Muscle of back (tissue), 3 donors: ENCODE measurements at regions not wholly inside any gene's neighbourhood (a gene's known extent, or its start where the extent isn't known, plus 50 kb on each side); places are given as distances from the start of the nearest gene placed in this dataset.
A peak's percentile ranks its signal among the peaks of the same experiment; 100 is the strongest.
"Not testable (repeated sequence)": the region's sequence is repeated elsewhere in the genome, so short reads cannot be mapped to it uniquely, and the experiment has no call there.

ENCODE experiments used
- DNase-seq, 3 donors: peaks; one replicate each; pipeline versions ENCODE4 v3.0.0 to v3.0.0-alpha.2; 2013

DNA sequence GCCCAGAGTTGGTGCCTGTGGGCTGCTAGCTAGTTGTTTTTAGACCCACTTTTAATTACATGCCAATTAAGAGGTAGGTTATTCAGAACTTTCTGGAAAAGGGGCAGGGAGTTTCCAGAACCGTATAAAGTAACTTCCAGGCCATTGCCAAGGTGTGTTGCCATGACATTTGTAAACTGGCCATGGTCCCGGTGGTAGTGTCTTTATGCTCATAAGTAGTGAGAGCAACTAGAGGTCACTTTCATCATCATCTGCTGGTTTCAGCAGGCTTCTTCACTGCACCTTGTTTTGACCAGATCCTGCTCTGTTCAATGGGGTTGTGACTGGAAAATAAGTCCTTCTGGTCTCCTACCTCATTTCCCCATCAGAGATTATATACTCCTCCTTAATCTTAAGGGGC, 207.0 kb downstream of the FAM72C start:
- not testable (repeated sequence) for DNase-seq

DNA sequence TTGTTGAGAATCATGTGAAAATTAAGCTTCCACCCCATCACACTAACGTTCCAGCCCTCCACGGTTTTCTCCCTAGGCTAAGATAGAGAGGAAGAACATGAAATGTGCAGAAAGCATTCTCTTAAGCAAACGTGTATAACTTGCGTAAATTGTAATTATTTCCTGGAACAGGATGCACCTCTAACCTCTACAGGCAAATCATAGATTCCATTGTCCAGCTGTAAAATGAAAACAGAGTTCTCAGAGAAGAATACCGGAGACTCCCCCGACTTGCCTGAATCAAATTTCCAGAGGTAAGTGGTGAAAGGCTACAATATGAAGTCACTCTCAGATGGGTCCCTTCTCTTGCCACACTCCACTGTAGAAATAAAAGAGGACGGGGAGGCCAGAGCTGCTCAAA, 211.4 kb downstream of the FAM72C start:
- not testable (repeated sequence) for DNase-seq

- DNase-seq: not testable (repeated sequence)
Observed at GRCh38 chr1:143755961-143756360, 215.8 kb downstream of the FAM72C start.

- no peak for DNase-seq
Observed at GRCh38 chr1:143748906-143749305, 222.9 kb downstream of the FAM72C start.

DNA sequence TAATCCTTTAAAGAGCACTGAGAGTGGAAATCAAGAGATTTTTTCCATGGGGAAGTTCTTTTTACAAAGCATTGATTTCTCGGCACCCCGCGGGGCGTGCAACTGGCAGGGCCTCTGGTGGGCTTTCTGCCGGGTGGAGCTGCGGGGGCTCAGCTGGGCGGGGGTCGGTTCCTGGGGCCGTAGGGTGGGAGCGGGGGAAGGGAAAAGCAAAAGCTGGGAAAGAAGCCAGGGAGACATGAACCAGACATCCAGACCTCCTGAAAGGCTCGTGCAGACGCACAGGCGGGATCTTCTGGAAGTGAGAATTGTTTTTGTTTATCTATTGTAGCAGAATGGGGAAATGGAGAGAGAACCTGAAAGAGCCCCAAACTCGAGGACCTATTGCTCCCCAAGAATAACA, 235.2 kb downstream of the FAM72C start:
- DNase-seq: no peak

DNA sequence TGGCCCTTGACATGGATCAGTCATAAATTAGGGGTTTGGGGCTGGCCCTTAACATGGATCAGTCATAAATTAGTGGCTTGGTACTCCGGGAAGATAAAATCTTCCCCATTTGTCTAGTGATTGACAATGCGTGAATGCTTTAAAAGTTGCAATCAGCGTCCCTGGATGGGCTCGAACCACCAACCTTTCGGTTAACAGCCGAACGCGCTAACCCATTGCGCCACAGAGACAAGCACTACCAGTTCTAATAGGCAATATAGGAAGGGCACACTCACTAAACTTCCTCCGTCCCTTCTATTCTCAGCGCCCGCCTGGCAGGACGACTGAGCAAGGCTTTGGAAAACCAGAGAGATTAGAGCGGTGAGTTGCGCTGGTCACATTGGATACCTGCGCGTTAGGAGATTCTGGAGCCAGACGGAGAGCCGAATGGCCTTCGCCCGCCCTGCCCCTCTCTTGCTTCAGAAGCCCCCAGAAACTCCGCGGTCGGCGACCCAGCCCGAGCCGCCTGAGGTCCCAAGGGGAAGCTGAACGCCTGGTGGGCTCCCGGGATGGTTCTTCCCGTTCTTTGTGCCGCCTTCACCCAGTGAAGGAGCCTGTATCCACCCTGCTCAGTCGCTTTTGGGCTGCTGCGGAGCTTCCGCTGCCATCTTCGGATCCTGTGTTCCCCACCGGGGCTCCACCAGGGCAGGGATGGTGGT, 235.9 kb downstream of the FAM72C start:
- DNase-seq: peak in 1 of 3 donors; percentile 4

GRCh38 chr1:143734261-143734660, 237.5 kb downstream of the FAM72C start:
- not testable (repeated sequence) for DNase-seq

GRCh38 chr1:143730890-143731289, 240.9 kb downstream of the FAM72C start:
- DNase-seq: not testable (repeated sequence)

DNA sequence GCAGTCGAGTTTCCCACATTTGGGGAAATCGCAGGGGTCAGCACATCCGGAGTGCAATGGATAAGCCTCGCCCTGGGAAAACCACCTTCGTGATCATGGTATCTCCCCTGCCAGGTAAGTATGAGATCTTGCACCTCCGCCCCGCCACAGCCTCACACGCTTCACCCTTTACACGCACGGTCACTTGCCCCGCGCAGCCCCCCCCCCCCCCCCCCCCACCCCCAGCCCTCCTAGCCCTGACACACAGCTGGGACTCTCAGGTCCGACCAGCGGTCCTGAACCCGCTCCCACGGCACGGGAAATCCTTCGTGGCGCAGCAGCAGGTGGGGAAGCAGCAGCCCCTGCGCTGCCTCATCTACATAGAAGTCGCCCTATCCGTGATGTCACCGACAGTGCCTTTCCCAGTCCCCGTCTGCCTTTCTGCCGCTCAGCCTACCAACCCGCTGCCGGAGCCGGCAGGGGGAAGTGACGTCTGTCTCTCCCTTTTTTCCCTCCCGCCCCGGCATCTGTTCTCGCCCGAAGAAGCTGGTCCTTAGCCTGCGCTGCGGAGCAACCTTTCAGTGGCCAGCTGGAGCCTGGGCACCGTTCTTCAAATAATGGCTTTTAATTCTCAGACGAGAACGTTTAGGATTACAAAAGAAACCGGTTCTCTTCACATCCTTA, 242.2 kb downstream of the FAM72C start:
- DNase-seq: not testable (repeated sequence)

- DNase-seq: not testable (repeated sequence)
Observed at GRCh38 chr1:143728802-143729448, 242.9 kb downstream of the FAM72C start.

GRCh38 chr1:143727263-143727662, 244.5 kb downstream of the FAM72C start:
- DNase-seq: no peak

DNA sequence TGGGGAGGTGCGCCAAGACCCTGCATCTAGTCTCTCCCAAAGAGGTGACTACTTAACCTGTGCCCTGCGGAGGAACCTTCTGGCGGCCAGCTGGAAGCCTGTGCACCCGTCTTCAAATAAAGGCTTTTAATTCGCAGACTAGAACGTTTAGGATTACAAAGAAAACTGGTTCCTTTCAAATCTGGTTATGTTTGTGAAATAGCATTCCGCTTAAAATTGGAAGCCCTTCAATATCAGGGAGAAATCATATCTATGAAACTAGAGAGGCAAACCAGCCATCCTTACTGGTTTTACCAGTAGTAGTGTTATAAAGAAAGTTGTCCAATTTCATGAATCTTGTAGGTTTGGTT, 250.8 kb downstream of the FAM72C start:
- DNase-seq: no peak

DNA sequence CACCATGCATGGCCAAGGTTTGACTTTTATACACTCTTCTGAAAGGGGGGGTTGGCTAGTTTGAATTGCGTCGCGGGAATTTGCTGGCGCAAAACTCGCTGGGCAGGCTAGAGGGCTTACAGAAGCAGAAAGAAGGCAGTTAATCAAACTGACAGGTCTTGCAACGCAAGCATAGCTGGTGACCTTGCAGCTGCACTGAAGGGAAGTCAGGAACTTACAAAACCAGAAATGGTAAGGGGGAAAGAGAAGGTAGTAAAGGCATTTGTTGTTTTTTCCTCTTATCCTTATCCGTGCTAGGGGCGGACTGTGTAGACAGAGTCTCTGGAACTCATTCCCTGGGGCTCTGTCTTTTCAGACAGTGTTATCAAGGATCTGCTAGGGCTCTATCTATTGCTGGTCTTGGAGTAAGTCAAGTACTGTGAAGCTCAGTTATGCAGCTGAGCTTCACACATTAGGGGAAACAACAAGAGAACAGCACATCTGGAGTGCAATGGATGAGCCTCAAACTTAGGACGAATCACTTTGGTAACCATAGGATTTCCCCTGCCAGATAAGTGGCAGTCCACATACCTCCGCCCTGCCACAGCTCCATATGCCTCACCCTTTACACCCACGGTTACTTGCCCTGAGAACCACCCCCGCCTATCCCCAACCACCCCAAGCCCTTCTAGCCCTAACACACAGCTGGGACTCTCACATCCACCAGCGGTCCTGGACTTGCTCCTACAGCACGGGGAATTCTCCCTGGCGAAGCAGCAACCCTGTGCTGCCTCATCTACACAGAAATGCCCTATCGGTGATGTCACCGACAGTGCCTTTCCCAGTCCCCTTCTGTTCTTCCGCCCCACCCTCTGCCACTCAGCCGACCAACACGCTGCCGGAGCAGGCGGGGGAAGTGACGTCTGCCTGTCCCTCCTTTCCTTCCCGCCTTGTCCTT, 251.4 kb downstream of the FAM72C start:
- DNase-seq: no peak

DNA sequence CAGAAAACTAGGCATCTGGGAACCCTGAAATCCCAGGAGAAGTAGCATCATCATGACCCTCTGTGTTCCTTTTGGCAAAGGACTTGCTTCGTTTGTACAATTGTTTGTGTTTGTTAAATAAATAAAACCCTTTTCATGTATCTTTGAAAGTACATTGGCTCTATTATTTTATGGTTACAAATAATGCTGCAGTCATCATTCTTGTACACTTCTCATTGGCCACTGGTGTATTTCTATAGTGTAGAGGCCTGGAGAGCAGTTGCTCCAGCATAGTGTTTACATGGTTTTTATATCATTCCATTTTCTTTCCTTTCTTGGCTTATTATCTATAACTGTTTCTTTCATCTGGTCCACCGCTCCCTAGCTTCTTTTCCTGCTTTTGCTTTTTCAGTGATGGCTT, 253.3 kb downstream of the FAM72C start:
- DNase-seq: no peak

- no peak for DNase-seq
Observed at GRCh38 chr1:143718021-143718420, 253.8 kb downstream of the FAM72C start.

- DNase-seq: no peak
Observed at GRCh38 chr1:143717434-143717833, 254.4 kb downstream of the FAM72C start.

DNA sequence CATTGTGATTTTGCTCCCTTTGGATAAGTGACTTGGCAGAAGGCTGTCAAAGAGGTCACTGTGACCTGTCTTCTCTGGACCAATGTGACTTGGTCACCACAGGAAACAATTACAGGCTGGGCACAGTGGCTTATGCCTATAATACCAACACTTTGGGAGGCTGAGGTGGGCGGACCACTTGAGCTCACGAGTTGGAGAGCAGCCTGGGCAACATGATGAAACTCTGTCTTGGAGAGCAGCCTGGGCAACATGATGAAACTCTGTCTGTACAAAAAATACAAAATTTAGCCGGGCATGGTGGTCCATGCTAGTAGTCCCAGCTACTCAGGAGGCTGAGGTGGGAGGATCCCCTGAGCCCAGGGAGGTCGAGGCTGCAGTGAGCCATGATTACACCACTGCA, 256.9 kb downstream of the FAM72C start:
- DNase-seq: not testable (repeated sequence)

GRCh38 chr1:143709606-143710259, 262.1 kb downstream of the FAM72C start:
- not testable (repeated sequence) for DNase-seq

DNA sequence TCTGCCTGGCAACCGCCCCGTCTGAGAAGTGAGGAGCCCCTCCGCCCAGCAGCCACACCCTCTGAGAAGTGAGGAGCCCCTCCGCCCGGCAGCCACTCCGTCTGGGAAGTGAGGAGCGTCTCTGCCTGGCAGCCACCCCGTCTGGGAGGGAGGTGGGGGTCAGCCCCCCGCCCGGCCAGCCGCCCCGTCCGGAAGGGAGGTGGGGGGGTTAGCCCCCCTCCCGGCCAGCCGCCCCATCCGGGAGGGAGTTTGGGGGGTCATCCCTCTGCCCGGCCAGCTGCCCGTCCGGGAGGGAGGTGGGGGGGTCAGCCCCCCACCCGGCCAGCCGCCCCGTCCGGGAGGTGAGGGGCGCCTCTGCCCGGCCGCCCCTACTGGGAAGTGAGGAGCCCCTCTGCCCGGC, 269.0 kb downstream of the FAM72C start:
- DNase-seq: not testable (repeated sequence)

GRCh38 chr1:143699731-143700130, 272.1 kb downstream of the FAM72C start:
- DNase-seq: no peak

DNA sequence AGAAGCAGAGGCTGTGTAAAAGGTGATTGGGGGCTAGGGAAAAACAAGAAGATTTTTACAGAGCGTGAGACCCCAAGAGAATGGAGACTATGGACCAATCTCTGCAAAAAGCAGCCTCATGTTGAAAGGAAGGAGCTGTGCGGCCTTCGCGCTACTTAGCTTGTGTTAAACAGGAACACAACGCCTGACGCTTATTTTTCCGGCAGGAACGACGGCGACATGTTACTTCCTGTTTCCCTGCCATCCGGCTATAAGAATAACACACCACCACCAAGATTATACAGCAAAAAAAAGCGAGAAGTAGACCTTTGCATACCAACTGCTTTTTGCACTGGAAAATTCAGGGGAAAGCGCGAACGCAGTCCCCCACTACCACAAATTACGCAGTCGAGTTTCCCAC, 272.7 kb downstream of the FAM72C start:
- peak in 1 of 3 donors; percentile 29 for DNase-seq
